Pancreas (tissue), 10 donors: ENCODE measurements at regions not wholly inside any gene's neighbourhood (a gene's known extent, or its start where the extent isn't known, plus 50 kb on each side); places are given as distances from the start of the nearest gene placed in this dataset.

ENCODE experiments used
- ATAC-seq, 4 donors: fragments of 200-7000 bp; cut with Tn5 transposase; one replicate each; pipeline versions ENCODE4 v1.8.0 to v1.9.1; 2020; ENCODE audit warnings: mild to moderate bottlenecking in 4 of 4, moderate library complexity in 4 of 4
- DNase-seq, 6 donors: peaks; one replicate each; pipeline ENCODE4 v3.0.0-alpha.2; 2020
- FAIRE-seq: peaks from 2 replicates; lab custom pipeline; 2012; peaks lifted over from hg19 to GRCh38; lab: Jason Lieb, UNC
- H3K27ac ChIP-seq, 4 donors: fragments of 200-600 bp; sonication (generic); 1 replicate in 3 of 4; 2 replicates in 1 of 4; pipeline versions ENCODE4 v1.5.0 to v1.8.0; 2020
- H3K27me3 ChIP-seq, 4 donors: fragments of 200-600 bp; one replicate each; pipeline ENCODE4 v1.8.0; 2021
- H3K36me3 ChIP-seq, 3 donors: fragments of 200-600 bp; sonication (generic) in 1 of 3; one replicate each; pipeline versions ENCODE4 v1.5.0 to v1.8.0; 2020 to 2021
- H3K4me1 ChIP-seq, 3 donors: fragments of 200-600 bp; one replicate each; pipeline ENCODE4 v1.8.0; 2021
- H3K4me3 ChIP-seq, 4 donors: fragments of 200-600 bp; sonication (generic) in 2 of 4; one replicate each; pipeline versions ENCODE4 v1.5.0 to v1.8.0; 2020 to 2021
- H3K9me3 ChIP-seq, 4 donors: fragments of 200-600 bp; one replicate each; pipeline ENCODE4 v1.8.0; 2021
- WGBS, 2 donors: extraction: QIAGEN DNeasy Blood & Tissue Kit; methylation state at CpG; one replicate each; pipeline ENCODE4 v1.1.7; 2013; 5-methylcytosine and 5-hydroxymethylcytosine counted together
- intact Hi-C, 3 donors: fragments of 100-400 bp; cut with DNase I; formaldehyde crosslinking; loops; one replicate each; pipeline versions ENCODE4 v1.11.1 to v1.14.2; 2022
- TF ChIP-seq, protein P1 (sequence below), 4 donors: fragments of 200-600 bp; sonication (generic) in 3 of 4; IDR thresholded peaks; one replicate each; pipeline versions ENCODE4 v1.5.0 to v1.8.0; 2021; ENCODE audit warnings: antibody characterized with exemption in 4 of 4
- donor health status: healthy with polysubstance abuse.
- donor health status: DM: no; HTN: no; CAD: no; lungs with moderate emphysema.
- donor health status: DM: no; HTN: no; CAD: no.
- donor health status: control.
- donor health status: control.
- donor health status: Bipolar disorder and iron deficiency.
- donor health status: DM: yes; HTN: yes; CAD: no.
- donor health status: DM: no; HTN: no; CAD: no.
- donor health status: DM: no; HTN: no; CAD: no.
- donor health status: DM: yes; HTN: yes; CAD: no.

DNA sequence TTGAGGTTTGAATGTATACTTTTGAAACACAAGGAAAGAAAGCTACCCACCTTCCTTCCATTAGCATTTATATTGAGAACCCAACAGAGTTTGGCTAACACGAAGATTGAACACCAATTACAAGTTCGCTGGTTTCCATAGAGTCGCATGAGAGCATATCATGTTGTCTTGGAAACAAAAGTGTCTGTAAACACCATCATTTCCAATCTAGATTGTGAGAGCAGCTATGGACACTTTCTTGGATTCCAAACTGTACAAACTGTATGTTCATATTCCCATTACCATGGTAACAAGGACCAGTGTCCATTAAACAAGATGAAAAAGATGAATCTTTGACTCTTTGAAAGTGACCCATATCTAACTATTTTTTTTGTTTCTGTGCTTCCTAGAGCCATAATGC lies 529.9 kb upstream of the ROBO1 start:
- ATAC-seq, result peak in 2 of 4 donors; percentile 39 to 55
- Histone ChIP-seq H3K4me3 (no peak overlapping the region), H3K9me3 (no peaks in the 10 kb centered on the region), H3K27ac (no peak overlapping the region), H3K27me3 (no peaks in the 10 kb centered on the region), H3K4me1 (no peaks in the 10 kb centered on the region), H3K36me3 (no peaks in the 10 kb centered on the region)
- WGBS, 2 donors, result 55 to 61% methylated on average over 3 of the region's 3 CpGs
- FAIRE-seq, result no peak
- TF ChIP-seq, protein P1, sequence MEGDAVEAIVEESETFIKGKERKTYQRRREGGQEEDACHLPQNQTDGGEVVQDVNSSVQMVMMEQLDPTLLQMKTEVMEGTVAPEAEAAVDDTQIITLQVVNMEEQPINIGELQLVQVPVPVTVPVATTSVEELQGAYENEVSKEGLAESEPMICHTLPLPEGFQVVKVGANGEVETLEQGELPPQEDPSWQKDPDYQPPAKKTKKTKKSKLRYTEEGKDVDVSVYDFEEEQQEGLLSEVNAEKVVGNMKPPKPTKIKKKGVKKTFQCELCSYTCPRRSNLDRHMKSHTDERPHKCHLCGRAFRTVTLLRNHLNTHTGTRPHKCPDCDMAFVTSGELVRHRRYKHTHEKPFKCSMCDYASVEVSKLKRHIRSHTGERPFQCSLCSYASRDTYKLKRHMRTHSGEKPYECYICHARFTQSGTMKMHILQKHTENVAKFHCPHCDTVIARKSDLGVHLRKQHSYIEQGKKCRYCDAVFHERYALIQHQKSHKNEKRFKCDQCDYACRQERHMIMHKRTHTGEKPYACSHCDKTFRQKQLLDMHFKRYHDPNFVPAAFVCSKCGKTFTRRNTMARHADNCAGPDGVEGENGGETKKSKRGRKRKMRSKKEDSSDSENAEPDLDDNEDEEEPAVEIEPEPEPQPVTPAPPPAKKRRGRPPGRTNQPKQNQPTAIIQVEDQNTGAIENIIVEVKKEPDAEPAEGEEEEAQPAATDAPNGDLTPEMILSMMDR (IDR thresholded peaks at IDR 0.05), result no peak
- intact Hi-C loops, result no loop called here
- DNase-seq, result no peak

DNA sequence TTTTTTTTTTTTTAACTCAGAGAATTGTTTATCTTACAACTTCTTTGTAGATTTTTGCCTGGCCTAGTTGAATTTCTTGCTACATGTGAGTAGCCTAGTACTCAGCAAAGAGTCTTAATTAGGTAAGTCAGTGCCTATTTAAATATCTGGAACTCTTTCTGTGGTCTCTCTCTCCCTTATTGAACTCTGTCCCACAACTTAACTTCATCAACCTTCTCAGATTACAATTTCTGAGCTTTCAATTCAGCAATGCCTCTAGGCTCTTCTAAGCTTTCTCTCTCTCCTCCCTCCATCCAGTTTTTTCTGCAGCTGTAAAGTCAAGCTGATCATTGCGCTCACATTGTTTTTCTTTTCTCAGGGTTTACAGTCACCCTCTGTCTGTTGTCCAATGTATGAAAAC lies 517.6 kb upstream of the ROBO1 start:
- no peaks in the 10 kb centered on the region for H3K9me3 ChIP-seq
- H3K4me3 ChIP-seq, result no peak overlapping the region
- ATAC-seq (no peak), DNase-seq (no peak), FAIRE-seq (no peak)
- intact Hi-C loops, result no loop called here
- H3K27me3 ChIP-seq, result no peaks in the 10 kb centered on the region
- H3K36me3 ChIP-seq, result no peaks in the 10 kb centered on the region
- no peak overlapping the region for H3K27ac ChIP-seq
- H3K4me1 ChIP-seq, result no peaks in the 10 kb centered on the region
- WGBS, 2 donors, result 75 to 88% methylated on average over 1 of the region's 1 CpG
- TF ChIP-seq, protein P1 (IDR thresholded peaks at IDR 0.05), result no peak

DNA sequence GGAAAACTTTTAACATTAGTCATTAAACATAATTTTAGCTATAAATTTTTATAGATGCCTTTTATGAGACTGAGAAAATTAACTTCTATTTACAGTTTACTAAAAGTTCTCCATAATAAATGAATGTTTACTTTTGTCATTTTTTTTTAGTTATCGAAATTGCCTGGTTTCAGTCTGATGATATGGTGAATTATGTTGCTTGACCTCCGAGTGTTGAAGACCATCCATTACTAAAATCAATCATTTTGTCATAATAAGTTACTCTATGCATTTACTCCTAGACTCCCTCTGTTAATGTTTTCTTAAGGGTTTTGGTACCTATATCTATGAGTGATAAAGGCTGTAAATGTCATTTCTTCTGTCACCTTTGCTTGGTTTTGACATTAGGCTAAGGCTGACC lies 516.0 kb upstream of the ROBO1 start:
- H3K4me1 ChIP-seq, result no peaks in the 10 kb centered on the region
- no peaks in the 10 kb centered on the region for H3K36me3 ChIP-seq
- FAIRE-seq (no peak), DNase-seq (no peak), ATAC-seq (no peak)
- H3K4me3 ChIP-seq, result no peak overlapping the region
- H3K9me3 ChIP-seq, result no peaks in the 10 kb centered on the region
- 10 to 11% methylated on average over 2 of the region's 2 CpGs for WGBS, 2 donors
- no peak overlapping the region for H3K27ac ChIP-seq
- H3K27me3 ChIP-seq, result no peaks in the 10 kb centered on the region
- intact Hi-C loops, result no loop called here
- TF ChIP-seq, protein P1 (IDR thresholded peaks at IDR 0.05), result no peak

DNA sequence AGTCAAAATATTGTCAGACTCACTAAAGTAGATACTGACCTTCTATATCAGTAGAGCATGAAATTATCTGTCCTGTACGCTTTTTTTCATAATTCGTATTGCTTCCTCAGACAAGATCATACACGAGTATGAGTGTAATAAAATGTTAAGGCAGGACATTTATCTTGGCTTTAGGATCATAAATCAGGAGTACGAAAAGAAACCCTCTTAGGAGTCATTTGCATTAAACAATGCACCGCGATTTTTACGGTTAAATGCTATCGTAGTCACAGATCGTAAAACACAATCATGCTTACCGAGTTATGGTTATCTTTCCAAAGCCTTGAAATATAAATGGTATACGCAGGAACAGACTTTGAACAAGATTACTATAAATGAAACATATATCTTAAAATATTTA lies 510.3 kb upstream of the ROBO1 start:
- ATAC-seq (no peak), DNase-seq (no peak), FAIRE-seq (no peak)
- Histone ChIP-seq H3K4me1 (no peaks in the 10 kb centered on the region), H3K4me3 (no peak overlapping the region), H3K9me3 (no peaks in the 10 kb centered on the region), H3K36me3 (no peaks in the 10 kb centered on the region), H3K27ac (no peak overlapping the region), H3K27me3 (no peaks in the 10 kb centered on the region)
- TF ChIP-seq, protein P1 (IDR thresholded peaks at IDR 0.05), result no peak
- intact Hi-C loops, result no loop called here
- 73 to 85% methylated on average over 11 of the region's 11 CpGs for WGBS, 2 donors

DNA sequence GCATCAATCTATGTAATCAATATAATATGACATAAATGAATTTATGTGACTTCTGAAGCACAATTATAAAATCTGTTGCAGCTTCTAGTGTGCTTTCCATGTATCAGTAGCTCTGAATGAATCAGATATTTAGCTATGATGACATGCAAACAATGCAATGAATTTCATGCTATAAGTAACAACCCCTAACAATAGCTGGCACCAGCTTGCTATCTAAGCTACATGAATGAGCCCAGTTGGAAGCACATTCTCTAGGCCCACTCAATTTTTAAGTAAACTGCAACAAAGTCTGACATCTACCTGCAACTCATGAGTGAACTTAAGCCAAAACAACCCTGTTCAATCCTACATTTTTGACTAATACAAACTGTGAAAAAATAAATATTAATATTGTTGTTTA lies 507.3 kb upstream of the ROBO1 start:
- DNase-seq, result no peak
- no peaks in the 10 kb centered on the region for H3K27me3 ChIP-seq
- TF ChIP-seq, protein P1 (IDR thresholded peaks at IDR 0.05), result no peak
- intact Hi-C loops, result no loop called here
- H3K36me3 ChIP-seq, result no peaks in the 10 kb centered on the region
- no peak for ATAC-seq
- no peak for FAIRE-seq
- no peaks in the 10 kb centered on the region for H3K9me3 ChIP-seq
- H3K4me3 ChIP-seq, result no peak overlapping the region
- H3K4me1 ChIP-seq, result no peaks in the 10 kb centered on the region
- no peak overlapping the region for H3K27ac ChIP-seq
